ENCODE measurements at regions not wholly inside any gene's neighbourhood (a gene's known extent, or its start where the extent isn't known, plus 50 kb on each side); places are given as distances from the start of the nearest gene placed in this dataset.

DNA sequence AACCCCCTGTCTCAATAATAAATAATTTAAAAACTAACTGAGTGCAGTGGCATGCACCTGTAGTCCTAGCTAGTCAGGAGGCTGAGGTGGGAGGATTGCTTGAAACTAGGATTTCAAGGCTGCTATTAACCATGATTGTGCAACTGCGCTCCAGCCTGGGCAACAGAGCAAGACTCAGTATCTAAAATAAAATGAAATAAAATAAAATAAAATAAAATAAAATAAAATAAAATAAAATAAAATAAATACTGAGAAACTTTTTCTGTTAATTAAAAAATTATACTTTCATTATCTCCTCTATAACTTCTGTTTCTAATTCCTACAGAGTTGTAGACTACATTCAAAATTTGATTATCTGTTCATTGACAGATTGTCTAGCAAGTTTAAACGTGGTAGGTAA is 999.4 kb downstream of the ANKRD7 start:
- intact Hi-C loops (cut with micrococcal nuclease; ENCODE audit: unreplicated experiment): no loop called here
- no TSS peak for BruUV-seq (replicated peaks)
- Histone ChIP-seq H3K36me3 (ENCODE audit: insufficient read depth, low read length, poor library complexity, severe bottlenecking) (no peaks in the 10 kb centered on the region), H3K9me3 (ENCODE audit: low read depth, low read length, poor library complexity, severe bottlenecking) (no peaks in the 10 kb centered on the region), H3K4me1 (ENCODE audit: insufficient read depth, low read length, poor library complexity, severe bottlenecking) (no peaks in the 10 kb centered on the region), H3K27me3 (replicated peaks; ENCODE audit: insufficient read depth, low read depth, low read length, poor library complexity) (no peaks in the 10 kb centered on the region), H3K27ac (ENCODE audit: low read depth, low read length, poor library complexity, severe bottlenecking) (no peak overlapping the region), H3K4me3 (ENCODE audit: low read depth, low read length, poor library complexity, severe bottlenecking) (no peak overlapping the region)
- no peak for DNase-seq (ENCODE audit: low spot score)
- no peak for TF ChIP-seq EZH2 (IDR thresholded peaks at IDR 0.05; ENCODE audit: borderline replicate concordance, low read depth, low read length, poor library complexity, severe bottlenecking)
- TF ChIP-seq, protein P1, sequence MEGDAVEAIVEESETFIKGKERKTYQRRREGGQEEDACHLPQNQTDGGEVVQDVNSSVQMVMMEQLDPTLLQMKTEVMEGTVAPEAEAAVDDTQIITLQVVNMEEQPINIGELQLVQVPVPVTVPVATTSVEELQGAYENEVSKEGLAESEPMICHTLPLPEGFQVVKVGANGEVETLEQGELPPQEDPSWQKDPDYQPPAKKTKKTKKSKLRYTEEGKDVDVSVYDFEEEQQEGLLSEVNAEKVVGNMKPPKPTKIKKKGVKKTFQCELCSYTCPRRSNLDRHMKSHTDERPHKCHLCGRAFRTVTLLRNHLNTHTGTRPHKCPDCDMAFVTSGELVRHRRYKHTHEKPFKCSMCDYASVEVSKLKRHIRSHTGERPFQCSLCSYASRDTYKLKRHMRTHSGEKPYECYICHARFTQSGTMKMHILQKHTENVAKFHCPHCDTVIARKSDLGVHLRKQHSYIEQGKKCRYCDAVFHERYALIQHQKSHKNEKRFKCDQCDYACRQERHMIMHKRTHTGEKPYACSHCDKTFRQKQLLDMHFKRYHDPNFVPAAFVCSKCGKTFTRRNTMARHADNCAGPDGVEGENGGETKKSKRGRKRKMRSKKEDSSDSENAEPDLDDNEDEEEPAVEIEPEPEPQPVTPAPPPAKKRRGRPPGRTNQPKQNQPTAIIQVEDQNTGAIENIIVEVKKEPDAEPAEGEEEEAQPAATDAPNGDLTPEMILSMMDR (conservative IDR thresholded peaks at IDR 0.05; ENCODE audit: low read depth, low read length): no peak
- POLR2A ChIA-PET (ENCODE audit: low non-redundant PET): no interaction called here
- CTCF ChIA-PET: no interaction called here

DNA sequence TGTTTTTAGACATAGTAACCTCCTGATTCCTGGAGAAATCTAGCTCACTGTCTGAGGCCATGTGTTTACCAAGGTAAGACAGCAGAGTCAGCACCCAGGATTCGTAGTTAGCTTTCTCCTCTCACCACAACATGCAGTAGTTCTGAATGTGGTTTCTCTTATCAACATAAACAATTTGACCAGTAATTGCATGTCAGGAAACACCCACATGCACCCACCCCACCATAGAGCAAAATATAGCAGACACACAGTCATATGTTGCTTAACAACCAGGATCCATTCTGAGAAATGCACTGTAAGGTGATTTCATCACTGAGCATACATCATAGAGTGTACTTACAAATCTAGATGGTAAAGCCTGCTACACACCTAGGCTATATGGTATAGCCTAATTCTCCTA is 1004.0 kb downstream of the ANKRD7 start:
- ChIA-PET CTCF (no interaction called here), POLR2A (ENCODE audit: low non-redundant PET) (no interaction called here)
- intact Hi-C loops (cut with micrococcal nuclease; ENCODE audit: unreplicated experiment): no loop called here
- Histone ChIP-seq H3K4me1 (ENCODE audit: insufficient read depth, low read length, poor library complexity, severe bottlenecking) (no peaks in the 10 kb centered on the region), H3K36me3 (ENCODE audit: insufficient read depth, low read length, poor library complexity, severe bottlenecking) (no peaks in the 10 kb centered on the region), H3K27ac (ENCODE audit: low read depth, low read length, poor library complexity, severe bottlenecking) (no peak overlapping the region), H3K27me3 (replicated peaks; ENCODE audit: insufficient read depth, low read depth, low read length, poor library complexity) (no peaks in the 10 kb centered on the region), H3K9me3 (ENCODE audit: low read depth, low read length, poor library complexity, severe bottlenecking) (no peaks in the 10 kb centered on the region), H3K4me3 (ENCODE audit: low read depth, low read length, poor library complexity, severe bottlenecking) (no peak overlapping the region)
- BruUV-seq (replicated peaks): no TSS peak
- TF ChIP-seq, protein P1 (conservative IDR thresholded peaks at IDR 0.05; ENCODE audit: low read depth, low read length): no peak
- DNase-seq (ENCODE audit: low spot score): no peak

DNA sequence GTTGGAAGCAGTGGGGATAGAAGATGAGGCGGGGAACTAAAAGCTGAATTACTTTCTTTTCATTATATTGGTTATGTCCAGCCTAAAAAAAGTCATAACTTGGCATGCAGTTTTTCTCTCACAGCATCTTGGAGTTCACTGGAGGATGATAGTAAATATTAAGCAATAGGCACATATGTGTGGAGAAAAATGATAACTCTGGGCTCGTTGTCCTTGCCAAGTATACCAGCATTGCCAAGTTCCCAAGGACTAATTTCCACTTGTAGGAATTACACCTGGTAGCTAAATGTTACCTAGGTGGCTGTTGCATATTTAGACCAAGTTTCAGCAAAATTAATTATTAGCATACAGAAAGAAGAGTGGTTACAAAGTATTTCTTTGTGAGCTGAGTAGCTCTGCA is 1007.6 kb downstream of the ANKRD7 start:
- Histone ChIP-seq H3K4me3 (ENCODE audit: low read depth, low read length, poor library complexity, severe bottlenecking) (no peak overlapping the region), H3K9me3 (ENCODE audit: low read depth, low read length, poor library complexity, severe bottlenecking) (no peaks in the 10 kb centered on the region), H3K27ac (ENCODE audit: low read depth, low read length, poor library complexity, severe bottlenecking) (no peak overlapping the region), H3K4me1 (ENCODE audit: insufficient read depth, low read length, poor library complexity, severe bottlenecking) (no peaks in the 10 kb centered on the region), H3K27me3 (replicated peaks; ENCODE audit: insufficient read depth, low read depth, low read length, poor library complexity) (no peaks in the 10 kb centered on the region), H3K36me3 (ENCODE audit: insufficient read depth, low read length, poor library complexity, severe bottlenecking) (no peaks in the 10 kb centered on the region)
- POLR2A ChIA-PET (ENCODE audit: low non-redundant PET): no interaction called here
- DNase-seq (ENCODE audit: low spot score): no peak
- CTCF ChIA-PET: no interaction called here
- no peak for TF ChIP-seq EZH2 (IDR thresholded peaks at IDR 0.05; ENCODE audit: borderline replicate concordance, low read depth, low read length, poor library complexity, severe bottlenecking)
- TF ChIP-seq, protein P1 (conservative IDR thresholded peaks at IDR 0.05; ENCODE audit: low read depth, low read length): no peak
- no TSS peak for BruUV-seq (replicated peaks)
- intact Hi-C loops (cut with micrococcal nuclease; ENCODE audit: unreplicated experiment): no loop called here

Measured in A673 (cell line).